ENCODE measurements at regions not wholly inside any gene's neighbourhood (a gene's known extent, or its start where the extent isn't known, plus 50 kb on each side); places are given as distances from the start of the nearest gene placed in this dataset.

GRCh38 chr16:26442321-26442720 lies 624.4 kb upstream of the C16orf82 start:
- H3K4me1 ChIP-seq (ENCODE audit: insufficient read depth, poor library complexity, severe bottlenecking), result no peaks in the 10 kb centered on the region
- H3K9me3 ChIP-seq (ENCODE audit: severe bottlenecking), result no peaks in the 10 kb centered on the region
- H3K4me3 ChIP-seq (ENCODE audit: severe bottlenecking), result no peak overlapping the region
- H3K36me3 ChIP-seq (ENCODE audit: low read depth), result no peaks in the 10 kb centered on the region
- no peak for DNase-seq (ENCODE audit: low spot score)
- no peak for TF ChIP-seq CTCF (IDR thresholded peaks at IDR 0.05; ENCODE audit: poor library complexity, severe bottlenecking)
- H3K27ac ChIP-seq (ENCODE audit: poor library complexity, severe bottlenecking), result no peak overlapping the region
- H3K27me3 ChIP-seq (ENCODE audit: insufficient read depth, poor library complexity, severe bottlenecking), result no peaks in the 10 kb centered on the region
- no peak for ATAC-seq (ENCODE audit: low read depth)

- no peak for DNase-seq (ENCODE audit: low spot score)
- Histone ChIP-seq H3K27ac (ENCODE audit: poor library complexity, severe bottlenecking) (no peak overlapping the region), H3K4me1 (ENCODE audit: insufficient read depth, poor library complexity, severe bottlenecking) (no peaks in the 10 kb centered on the region), H3K9me3 (ENCODE audit: severe bottlenecking) (no peaks in the 10 kb centered on the region), H3K4me3 (ENCODE audit: severe bottlenecking) (no peak overlapping the region), H3K36me3 (ENCODE audit: low read depth) (no peaks in the 10 kb centered on the region), H3K27me3 (ENCODE audit: insufficient read depth, poor library complexity, severe bottlenecking) (no peaks in the 10 kb centered on the region)
- no peak for TF ChIP-seq CTCF (IDR thresholded peaks at IDR 0.05; ENCODE audit: poor library complexity, severe bottlenecking)
- no peak for ATAC-seq (ENCODE audit: low read depth)
Observed at GRCh38 chr16:26447570-26447969, 619.2 kb upstream of the C16orf82 start.

- Histone ChIP-seq H3K36me3 (ENCODE audit: low read depth) (no peaks in the 10 kb centered on the region), H3K9me3 (ENCODE audit: severe bottlenecking) (no peaks in the 10 kb centered on the region), H3K4me3 (ENCODE audit: severe bottlenecking) (no peak overlapping the region), H3K27ac (ENCODE audit: poor library complexity, severe bottlenecking) (no peak overlapping the region), H3K27me3 (ENCODE audit: insufficient read depth, poor library complexity, severe bottlenecking) (no peaks in the 10 kb centered on the region), H3K4me1 (ENCODE audit: insufficient read depth, poor library complexity, severe bottlenecking) (no peaks in the 10 kb centered on the region)
- DNase-seq (ENCODE audit: low spot score) (no peak), ATAC-seq (ENCODE audit: low read depth) (no peak)
- peak; percentile 15 for TF ChIP-seq CTCF (IDR thresholded peaks at IDR 0.05; ENCODE audit: poor library complexity, severe bottlenecking)
Observed at GRCh38 chr16:26453215-26453614, 613.5 kb upstream of the C16orf82 start.

- Histone ChIP-seq H3K9me3 (ENCODE audit: severe bottlenecking) (no peaks in the 10 kb centered on the region), H3K4me3 (ENCODE audit: severe bottlenecking) (no peak overlapping the region), H3K4me1 (ENCODE audit: insufficient read depth, poor library complexity, severe bottlenecking) (no peaks in the 10 kb centered on the region), H3K27ac (ENCODE audit: poor library complexity, severe bottlenecking) (no peak overlapping the region), H3K36me3 (ENCODE audit: low read depth) (no peaks in the 10 kb centered on the region), H3K27me3 (ENCODE audit: insufficient read depth, poor library complexity, severe bottlenecking) (no peaks in the 10 kb centered on the region)
- ATAC-seq (ENCODE audit: low read depth) (0 out of 3 replicates have a peak, but pooled peaks have one; percentile 14), DNase-seq (ENCODE audit: low spot score) (no peak)
- TF ChIP-seq CTCF (IDR thresholded peaks at IDR 0.05; ENCODE audit: poor library complexity, severe bottlenecking), result no peak
Observed at GRCh38 chr16:26454102-26454501, 612.6 kb upstream of the C16orf82 start.

- Histone ChIP-seq H3K27me3 (ENCODE audit: insufficient read depth, poor library complexity, severe bottlenecking) (no peaks in the 10 kb centered on the region), H3K4me1 (ENCODE audit: insufficient read depth, poor library complexity, severe bottlenecking) (no peaks in the 10 kb centered on the region), H3K27ac (ENCODE audit: poor library complexity, severe bottlenecking) (no peak overlapping the region), H3K9me3 (ENCODE audit: severe bottlenecking) (no peaks in the 10 kb centered on the region), H3K36me3 (ENCODE audit: low read depth) (no peaks in the 10 kb centered on the region), H3K4me3 (ENCODE audit: severe bottlenecking) (no peak overlapping the region)
- TF ChIP-seq CTCF (IDR thresholded peaks at IDR 0.05; ENCODE audit: poor library complexity, severe bottlenecking), result no peak
- DNase-seq (ENCODE audit: low spot score), result no peak
- ATAC-seq (ENCODE audit: low read depth), result no peak
Observed at GRCh38 chr16:26456074-26456473, 610.7 kb upstream of the C16orf82 start.

All from RWPE2 (cell line).